Stimulated activated CD4-positive, alpha-beta T cell treated with anti-CD3 and anti-CD28 coated beads, Interleukin-12 subunit alpha, Interleukin-12 subunit beta, amount 100 ng/mL, for 4 hours (primary cell): ENCODE measurements at regions not wholly inside any gene's neighbourhood (a gene's known extent, or its start where the extent isn't known, plus 50 kb on each side); places are given as distances from the start of the nearest gene placed in this dataset.
"Not testable (repeated sequence)": the region's sequence is repeated elsewhere in the genome, so short reads cannot be mapped to it uniquely, and the experiment has no call there.

Experiments used
- DNase-seq: peaks from one replicate; pipeline ENCODE4 v3.0.0-alpha.2; 2020

DNA sequence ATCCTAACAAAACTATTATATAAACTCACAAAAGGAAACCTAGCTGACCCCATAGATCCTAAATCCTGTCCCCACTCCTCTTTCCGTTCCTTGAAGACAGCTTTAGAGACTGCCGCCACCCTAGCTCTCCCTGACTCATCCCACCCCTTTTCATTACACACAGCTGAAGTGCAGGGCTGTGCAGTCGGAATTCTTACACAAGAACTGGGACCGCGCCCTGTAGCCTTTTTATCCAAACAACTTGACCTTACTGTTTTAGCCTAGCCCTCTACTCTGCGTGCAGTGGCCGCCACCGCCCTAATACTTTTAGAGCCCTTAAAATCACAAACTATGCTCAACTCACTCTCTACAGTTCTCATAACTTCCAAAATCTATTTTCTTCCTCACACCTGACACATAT lies 264.0 kb downstream of the SMARCA2 start:
- not testable (repeated sequence) for DNase-seq

DNA sequence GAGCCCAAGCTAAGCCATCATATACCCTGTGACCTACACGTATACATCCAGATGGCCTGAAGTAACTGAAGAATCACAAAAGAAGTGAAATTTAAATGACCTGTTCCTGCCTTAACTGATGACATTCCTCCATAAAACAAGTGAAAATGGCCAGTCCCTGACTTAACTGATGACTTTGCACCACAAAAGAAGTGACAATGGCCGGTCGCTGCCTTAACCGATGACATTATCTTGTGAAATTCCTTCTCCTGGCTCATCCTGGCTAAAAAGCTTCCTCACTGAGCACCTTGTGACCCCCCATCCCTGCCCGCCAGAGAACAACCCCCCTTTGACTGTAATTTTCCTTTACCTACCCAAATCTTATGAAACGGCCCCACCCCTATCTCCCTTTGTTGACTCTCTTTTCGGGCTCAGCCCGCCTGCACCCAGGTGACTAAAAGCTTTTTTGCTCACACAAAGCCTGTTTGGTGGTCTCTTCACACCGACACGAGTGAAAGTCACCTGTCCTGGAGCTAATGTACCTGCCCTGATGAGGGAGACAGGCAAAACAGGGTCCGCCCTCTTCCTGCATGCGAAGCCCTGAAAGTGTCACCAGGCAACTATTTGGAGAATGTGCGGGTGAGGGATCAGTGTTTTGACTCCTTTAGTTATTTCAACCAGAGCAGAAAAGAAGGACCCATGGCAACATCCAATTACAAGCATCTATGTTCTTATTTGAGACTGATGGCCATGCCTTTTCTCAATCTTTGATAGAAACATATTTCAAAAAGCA lies 266.1 kb downstream of the SMARCA2 start:
- no peak for DNase-seq

DNA sequence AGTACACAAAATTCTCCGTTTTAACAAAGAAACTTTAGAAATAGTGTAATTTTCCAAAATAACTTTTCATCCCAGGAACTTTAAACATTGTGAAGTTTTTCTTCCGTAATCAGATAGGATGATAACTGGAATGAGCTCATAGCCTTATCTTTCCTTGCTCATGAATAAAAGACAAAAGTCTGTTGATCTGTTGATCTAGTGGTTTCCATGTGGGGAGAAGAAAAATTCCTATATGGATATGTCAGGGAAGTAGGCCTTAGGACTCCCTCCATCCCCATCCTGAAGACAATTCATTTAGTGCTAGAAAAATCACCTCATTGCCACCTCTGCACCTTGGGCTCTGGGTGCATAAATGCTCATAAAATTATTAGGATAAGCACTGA lies 266.6 kb downstream of the SMARCA2 start:
- DNase-seq: no peak

DNA sequence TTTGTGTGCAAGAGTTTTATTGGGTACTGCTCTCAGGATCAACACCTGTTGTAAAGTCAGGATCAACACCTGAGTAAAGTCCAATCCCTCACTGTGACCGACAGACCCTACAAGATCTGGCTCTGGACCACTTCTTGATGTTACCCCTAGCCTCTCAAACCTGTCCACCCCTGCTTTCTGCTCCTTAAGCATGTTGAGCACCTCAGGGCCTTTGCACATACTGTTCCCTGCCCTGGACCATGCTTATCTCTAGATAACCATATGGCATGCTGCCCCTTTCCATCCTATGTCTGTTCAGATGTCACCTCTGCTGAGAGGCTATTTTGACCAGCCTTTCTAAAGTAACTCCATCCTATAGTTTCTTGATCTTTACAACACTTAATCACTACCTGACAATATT lies 269.6 kb downstream of the SMARCA2 start:
- no peak for DNase-seq

DNA sequence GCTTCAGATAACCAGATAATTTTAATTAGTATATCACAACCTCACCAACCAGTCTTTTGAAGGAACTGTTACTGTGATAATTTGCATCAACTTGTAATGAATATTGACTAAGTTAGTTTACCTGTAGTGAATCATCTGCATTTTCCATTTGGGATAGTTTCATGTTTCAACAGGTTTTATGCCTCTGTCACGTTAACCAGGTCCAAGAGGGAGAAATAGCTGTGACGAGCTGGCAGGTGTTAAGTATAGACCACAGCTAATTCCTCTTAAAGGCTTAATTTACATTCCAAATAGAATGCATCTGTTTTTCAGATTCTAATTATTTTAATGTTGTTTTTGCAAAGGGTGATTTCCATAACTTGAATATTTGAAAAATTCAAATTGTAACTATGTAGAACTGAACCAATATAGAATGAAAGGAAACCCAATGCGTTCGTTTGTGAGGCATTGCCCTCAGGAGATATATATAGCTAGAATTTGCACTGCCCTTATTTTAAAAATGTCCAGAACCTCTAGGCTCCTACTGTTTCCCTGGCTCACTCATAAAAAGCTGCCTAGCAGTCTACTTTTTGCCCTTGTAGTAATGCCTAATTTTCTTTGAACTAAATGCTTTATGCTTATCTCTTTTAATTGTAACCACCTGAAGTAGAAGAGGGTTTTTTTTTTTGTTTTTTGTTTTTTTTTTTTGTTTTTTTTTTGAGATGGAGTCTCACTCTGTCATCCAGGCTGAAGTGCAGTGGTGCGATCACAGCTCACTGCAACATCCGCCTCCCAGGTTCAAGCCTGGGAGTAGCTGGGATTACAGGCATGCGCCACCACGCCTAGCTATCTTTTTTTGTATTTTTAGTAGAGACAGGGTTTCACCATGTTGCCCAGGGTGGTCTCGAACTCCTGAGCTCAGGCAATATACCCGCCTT lies 270.5 kb downstream of the SMARCA2 start:
- no peak for DNase-seq

DNA sequence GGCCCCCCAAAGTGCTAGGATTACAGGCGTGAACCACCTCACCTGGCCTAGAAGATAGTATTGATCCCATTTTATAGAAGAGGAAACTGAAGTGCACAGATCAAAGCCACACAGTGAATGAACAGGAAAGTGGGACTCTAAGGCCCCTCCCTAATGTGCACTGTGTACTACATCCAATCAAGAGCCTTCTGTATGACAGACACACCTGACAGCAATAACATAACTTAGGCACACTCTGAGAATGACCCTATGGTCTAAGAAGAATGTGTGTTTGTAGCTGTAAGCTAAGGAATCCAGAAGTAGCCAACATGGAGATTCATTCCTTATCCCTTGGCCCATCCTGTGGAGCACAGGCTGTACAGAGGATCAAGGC lies 271.2 kb downstream of the SMARCA2 start:
- no peak for DNase-seq

DNA sequence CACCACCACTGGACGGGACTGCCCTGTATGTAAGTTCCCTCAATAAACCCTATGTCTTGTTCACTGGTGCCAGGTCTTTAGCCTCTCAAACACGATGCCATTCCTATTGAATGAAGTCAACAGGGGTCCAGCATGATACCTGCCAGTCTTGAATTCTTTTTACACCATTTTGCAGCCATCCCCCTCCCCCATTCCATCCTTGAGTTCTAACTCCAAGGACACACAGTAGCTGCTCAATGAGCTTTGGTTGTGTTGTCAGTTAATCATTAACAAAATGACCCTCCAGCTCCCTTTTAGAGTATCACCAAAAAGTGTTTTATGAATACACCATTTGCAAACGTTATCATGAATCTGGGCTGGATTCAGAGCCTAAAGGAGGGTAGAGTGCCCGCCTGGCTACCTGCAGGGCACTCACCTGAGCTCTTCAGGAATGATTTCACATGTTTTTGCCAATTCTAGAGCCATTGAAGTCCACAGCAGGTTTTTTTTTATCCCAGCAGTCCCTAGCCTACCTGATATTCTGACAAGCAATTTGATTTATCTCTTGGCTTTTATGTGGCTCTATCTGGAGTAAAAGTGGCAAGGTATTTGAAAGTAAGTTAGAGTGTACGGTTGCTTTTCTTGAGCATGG lies 271.8 kb downstream of the SMARCA2 start:
- DNase-seq: no peak

DNA sequence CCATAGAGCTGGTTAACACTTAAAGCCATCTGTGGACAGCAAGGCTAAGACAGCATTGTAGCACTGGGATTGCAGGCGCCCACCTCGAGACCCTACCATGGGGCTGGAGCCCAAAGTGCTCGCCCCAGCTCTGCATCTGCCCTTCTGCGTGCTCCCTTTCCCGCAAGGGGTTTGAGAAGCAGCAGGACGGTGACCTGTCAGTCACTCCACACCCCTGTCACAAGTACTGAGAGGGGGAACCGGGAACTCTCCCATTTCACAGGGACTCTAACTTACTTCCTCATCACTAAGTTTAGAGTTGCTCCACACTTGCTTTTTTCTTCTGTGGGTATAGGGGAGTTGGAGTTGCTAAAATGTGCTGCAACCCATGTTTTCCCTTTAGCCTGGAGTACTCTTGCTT lies 273.2 kb downstream of the SMARCA2 start:
- DNase-seq: no peak

DNA sequence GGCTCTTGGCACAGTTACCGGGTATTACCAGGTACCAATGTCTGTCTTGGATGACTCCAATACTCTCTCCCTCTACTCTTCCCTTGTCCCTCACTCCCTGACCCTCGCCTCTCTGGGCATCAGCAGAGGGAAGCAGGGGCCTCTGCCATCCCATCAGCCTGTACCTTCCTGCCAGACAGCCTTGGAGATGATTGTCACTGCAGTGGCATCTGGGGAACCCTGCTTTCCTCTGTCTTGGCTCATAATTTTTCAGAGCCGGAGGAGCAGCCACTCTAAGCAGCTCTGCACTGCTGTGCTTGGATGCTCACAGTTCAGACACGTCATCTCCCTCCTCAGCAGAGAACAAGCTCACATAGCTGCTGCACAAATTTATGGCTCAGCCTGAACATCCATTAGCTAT lies 274.1 kb downstream of the SMARCA2 start:
- DNase-seq: no peak

DNA sequence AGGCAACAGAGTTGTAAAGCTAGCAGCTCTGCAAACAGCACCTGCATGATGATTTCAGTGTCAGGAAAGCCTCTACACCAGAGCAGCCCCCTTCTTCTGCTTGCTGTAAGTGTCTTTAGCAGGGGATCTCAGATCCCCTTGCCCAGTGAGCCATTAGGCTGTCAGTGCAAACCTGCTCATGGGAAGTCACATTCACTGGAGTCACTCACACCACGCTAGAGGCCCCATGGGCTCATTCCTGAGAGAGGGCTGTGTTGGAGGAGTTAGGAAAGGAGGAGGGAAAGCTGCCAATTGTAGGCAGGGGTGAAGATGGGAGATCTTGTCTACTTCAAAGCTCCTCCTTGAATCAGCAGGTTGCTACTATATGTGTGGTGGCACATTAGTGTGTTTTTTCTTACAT lies 275.2 kb downstream of the SMARCA2 start:
- no peak for DNase-seq

DNA sequence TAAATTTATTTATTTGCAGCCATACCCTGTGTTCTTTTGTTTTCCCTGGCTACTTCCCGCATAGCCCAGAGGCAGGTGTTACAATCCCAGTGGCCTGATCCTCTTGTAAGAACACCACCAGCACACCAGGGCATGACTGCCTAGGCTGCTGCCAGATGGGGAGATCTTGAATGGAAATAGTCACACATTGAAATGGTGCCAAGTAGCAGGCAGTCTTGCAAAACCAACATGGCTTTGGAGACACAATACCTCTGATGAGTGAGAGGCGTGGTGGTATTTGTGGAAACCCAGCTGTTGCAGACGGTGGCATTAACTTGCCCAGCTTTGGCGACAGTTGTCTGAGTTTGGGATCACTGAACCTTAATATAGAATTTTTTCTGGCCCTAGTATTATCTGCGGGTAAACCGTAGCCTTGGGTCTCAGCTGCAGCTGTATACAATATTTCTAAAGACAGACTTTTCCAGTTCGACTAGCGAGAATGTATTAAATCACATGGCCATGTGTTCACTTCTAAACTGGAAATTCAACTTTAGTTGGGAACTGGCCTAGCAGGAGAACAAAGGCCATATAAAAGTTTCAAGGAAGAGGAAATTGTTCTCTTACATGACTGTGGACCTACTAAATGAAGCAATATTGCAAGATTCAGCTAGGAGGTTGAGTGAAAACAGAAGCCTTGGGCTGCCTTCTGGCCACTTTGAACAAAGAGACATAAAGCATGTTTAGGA lies 277.0 kb downstream of the SMARCA2 start:
- no peak for DNase-seq

DNA sequence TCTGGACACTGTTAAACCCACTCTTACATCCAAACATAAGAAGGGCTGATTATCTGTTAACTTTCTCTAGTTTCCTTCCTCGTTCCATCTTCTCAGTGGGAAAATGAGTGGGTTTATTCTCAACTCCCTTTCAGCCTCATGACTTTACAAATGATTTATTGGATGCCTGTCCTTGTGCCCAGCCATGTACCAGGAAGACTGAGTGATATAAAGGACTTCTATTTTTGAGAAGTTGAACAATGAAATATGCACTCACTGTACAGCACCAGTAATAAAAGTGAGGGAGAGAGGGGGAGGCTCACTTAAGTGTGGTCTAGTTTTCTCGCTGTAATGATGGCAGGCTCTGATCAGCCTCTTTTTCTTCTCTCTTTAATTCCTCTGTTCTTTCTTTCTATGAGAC lies 277.6 kb downstream of the SMARCA2 start:
- no peak for DNase-seq

DNA sequence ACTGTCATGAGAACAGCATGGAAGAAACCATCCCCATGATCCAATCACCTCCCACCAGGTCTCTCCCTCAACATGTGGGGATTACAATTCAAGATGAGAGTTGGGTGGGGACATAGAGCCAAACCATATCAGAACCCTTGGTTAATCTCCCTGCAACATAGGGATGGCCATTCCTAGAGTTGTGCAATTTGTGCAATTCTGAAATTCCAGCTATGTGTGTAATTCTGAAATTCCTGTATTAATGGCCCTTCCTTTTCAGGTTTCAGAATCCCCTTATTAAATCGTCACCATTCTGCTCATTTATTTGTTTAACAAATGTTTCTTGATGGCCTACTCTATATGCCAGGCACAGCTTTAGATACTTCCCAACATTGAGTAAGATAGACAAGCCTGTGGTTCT lies 282.6 kb downstream of the SMARCA2 start:
- DNase-seq: no peak

DNA sequence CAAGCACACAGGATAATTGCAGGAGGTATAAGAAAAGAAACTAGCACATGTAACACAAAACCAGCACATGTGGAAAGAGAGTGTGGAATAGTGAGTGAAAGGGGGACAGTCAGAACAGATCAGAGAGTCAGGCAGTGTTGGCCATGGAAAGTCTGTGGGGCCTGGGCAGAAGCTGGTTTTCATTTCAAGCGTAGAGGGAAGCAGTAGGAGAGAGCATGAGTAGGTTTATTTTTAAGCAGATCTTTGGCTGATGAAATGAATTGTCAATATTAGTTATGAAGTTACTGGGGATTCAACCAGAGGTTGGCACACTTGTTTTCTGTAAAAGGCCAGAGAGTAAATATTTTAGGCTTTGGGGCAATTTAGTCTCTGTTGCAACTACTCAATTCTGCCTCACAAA lies 283.1 kb downstream of the SMARCA2 start:
- no peak for DNase-seq

DNA sequence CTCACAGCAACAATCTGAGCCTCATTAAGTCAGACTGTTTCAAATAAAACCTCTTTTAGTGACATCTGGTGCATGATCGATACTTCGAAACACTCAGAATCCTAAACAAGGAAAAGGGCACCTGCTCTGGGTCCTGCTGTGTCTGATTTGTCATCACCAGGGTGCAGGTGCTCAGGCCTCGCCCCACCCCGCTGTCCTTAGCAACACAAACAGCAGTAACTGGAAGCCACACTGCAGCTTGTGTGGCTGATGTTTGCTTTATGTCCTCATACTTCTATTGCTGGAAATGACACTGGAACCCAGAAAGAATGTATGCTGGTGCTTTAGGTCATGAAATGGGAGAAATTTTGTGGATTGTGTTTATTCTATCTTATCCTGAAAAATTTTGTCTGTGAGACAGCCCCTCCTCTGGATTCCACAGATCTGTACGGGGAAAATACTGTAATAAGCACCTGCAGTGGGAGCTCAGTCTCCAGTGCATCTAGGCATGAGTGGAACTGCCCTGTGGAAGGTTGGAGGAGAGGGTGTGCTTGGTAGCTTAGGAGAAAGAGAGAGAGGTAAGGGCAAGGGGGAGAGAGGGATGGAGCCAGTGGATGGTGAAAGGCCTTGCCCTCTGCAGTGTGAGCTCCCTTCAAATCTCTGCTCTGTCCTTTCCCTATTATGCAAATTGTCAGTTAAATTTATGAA lies 284.2 kb downstream of the SMARCA2 start:
- DNase-seq: no peak

DNA sequence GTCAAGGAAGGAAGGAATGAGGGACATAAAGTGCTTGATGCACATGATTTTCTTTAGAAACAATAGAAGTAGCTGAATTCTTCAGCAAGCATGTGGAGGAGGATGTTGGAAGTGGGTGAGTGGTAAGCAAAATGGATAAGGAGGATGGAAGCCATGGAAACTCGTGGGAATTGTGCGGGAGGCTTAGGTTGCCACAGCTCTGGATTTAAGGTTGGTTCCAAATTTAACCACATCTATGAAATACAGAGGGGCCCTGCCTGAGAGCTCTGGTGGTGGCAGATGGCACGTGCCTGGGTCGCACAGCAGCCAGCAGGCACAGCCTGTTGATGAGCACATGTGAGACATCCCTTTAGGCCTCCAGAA lies 284.7 kb downstream of the SMARCA2 start:
- DNase-seq: no peak

DNA sequence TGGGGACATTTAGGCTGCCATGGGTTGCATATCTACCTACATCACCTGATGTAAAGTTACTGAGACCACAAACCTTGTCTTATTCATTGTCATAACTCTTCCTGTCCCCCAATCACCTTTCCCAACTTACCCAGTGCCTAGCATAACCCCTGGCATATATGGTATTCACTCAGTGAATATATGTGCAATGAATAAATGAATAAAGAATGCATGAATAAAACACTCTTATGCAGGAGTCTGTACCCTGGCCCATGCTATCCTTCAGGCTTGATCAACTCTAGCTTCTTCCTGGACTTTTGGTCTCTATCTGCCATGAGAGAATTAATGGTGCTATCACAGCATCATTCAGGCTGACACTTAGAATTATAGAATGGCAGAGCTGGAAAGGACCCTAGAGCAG lies 285.2 kb downstream of the SMARCA2 start:
- no peak for DNase-seq

DNA sequence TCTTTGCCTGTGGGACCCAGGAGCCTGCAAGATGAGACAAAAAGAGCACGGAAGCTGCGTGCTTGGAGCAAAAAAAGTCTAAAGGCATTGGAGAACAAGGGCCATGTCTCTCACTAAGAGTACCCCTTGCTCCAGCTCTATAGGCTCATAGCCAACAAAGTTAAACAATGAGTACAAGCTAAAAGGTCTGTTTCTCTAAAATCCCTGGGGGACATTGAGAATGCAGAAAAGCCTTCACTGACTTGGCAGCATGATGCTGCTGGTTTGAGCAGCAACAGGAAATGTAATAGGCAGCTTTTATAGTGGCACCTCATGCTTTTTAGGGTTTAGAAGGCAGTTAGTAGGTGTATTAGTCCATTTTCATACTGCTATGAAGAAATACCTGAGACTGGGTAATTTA lies 287.5 kb downstream of the SMARCA2 start:
- no peak for DNase-seq

DNA sequence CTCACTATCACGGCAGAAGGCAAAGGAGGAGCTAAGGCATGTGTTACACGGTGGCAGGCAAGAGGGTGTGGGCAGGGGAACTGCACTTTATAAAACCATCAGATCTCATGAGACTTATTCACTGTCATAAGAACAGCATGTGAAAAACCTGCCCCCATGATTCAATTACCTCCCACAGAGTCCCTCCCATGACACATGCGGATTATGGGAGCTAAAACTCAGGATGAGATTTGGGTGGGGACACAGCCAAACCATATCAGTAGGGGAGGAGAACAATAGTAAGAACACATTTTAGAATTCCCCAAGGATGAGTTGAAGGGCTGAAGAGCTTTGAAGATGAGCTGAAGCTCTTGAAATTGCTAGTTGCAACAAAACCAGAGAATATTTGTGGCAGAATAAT lies 287.9 kb downstream of the SMARCA2 start:
- no peak for DNase-seq

DNA sequence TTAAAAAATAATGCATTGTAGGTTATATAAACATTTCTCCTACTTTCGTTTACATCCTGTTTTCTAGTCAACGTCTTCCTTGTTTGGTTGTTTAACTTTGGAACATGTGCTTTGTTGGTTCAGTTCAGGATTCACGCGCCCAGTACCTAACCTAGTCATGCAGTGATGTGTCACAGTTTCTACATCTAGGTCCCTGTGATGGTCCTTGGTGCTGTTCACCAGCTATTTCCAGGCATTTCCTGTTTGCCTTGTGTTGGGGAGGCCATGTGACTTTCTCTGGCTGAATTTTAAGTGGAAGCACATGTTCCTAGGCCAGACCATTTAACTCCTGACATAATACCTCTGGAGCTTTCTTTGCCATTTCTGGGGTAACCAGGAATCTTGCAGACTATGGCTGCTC lies 292.3 kb downstream of the SMARCA2 start:
- no peak for DNase-seq

DNA sequence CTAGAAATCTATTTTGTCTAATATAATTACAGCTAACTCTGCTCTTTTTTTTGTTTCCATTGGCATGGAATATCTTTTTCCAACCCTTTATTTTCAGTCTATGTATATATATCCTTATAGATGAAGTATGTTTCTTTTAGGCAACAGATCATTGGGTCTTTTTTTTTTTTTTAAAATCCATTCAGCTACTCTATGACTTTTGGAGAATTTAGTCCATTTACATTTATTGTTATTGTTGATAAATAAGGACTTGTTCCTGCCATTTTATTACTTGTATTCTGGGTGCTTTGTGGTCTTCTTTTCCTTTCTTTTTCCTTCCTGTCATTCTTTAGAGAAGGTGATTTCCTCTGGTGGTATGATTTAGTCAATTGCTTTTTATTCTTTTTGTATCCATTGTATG lies 296.8 kb downstream of the SMARCA2 start:
- DNase-seq: no peak

DNA sequence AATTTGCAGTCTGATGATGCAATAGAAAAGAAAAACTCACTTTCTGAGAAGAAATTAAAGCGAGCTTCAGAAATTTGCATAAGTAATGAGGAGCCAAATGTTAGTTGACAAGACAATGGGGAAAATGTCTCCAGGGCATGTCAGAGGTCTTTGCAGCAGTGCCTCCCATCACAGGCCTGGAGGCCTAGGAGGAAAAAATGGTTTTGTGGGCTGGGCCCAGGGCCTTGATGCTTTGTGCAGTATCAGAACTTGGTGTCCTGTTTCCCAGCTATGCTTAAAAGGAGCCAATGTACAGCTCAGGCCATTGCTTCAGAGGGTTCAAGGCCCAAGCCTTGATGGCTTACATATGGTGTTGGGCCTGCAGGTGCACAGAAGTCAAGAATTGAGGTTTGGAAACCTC lies 298.4 kb downstream of the SMARCA2 start:
- DNase-seq: no peak

DNA sequence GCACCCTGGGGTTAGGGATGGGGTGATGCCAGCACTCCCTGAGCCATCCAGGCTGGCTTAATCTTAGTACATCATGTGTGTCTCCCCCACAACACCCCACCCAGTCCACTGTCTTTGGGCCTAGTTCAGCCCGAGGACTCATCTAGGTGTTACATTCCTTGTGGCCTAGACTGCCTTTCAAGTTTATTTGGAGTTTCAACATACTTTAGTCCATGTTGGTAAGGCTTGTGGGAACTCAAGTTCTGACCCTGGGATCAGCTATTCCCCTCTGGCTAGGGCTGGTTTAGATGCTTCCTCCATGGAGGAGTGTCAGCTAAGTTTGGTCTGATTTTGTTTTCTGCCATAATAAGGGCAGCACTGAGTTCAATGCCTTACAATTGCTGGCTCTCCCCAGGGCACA lies 302.4 kb downstream of the SMARCA2 start:
- DNase-seq: no peak
